AG04449 (cell line): ENCODE measurements at regions not wholly inside any gene's neighbourhood (a gene's known extent, or its start where the extent isn't known, plus 50 kb on each side); places are given as distances from the start of the nearest gene placed in this dataset.

Experiments used
- CTCF ChIA-PET: fragments of 350-600 bp; formaldehyde crosslinking; extraction: SDS; loops from one replicate; lab custom pipeline; 2021; ENCODE audit warnings: antibody characterized with exemption; lab: Yijun Ruan, JAX
- POLR2A ChIA-PET: fragments of 400-600, 350-600 bp; formaldehyde crosslinking; extraction: SDS; loops from one replicate; lab custom pipeline; 2020; ENCODE audit warnings: antibody characterized with exemption, inconsistent platforms; lab: Yijun Ruan, JAX
- DNase-seq: peaks from one replicate; pipeline ENCODE4 v3.0.0-alpha.2; 2010; ENCODE audit warnings: low read depth, low spot score
- H3K4me3 ChIP-seq: 2 replicates; pipeline ENCODE4 v1.5.1; 2011; ENCODE audit warnings: low read depth, mild to moderate bottlenecking, control low read depth, low read length
- TF ChIP-seq, protein P1 (sequence below): IDR thresholded peaks from one replicate; pipeline ENCODE4 v1.5.1; 2011; ENCODE audit warnings: mild to moderate bottlenecking, moderate library complexity, low read length, control low read depth, inconsistent platforms; ENCODE audit not compliant: insufficient read depth; ENCODE audit errors: missing control alignments

DNA sequence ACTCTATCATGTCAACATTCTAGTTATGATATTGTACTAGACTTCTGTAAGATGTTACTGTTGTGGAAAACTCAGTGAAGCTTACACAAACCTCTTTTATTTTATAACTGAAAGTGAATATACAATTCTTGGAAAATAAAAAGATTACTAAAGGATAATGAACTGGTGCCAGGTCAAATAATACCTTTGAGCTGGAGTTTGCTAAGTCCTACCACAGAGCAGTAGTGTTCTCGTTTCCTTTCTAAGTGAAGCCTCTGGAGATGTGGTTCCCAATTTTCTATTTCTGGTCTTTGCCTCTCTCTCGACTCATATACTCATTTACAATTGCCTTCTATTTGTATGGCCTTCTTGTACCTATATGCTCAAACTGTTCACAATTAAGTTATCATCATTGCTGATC, 942.9 kb downstream of the SQOR start:
- no peak for DNase-seq
- TF ChIP-seq, protein P1, sequence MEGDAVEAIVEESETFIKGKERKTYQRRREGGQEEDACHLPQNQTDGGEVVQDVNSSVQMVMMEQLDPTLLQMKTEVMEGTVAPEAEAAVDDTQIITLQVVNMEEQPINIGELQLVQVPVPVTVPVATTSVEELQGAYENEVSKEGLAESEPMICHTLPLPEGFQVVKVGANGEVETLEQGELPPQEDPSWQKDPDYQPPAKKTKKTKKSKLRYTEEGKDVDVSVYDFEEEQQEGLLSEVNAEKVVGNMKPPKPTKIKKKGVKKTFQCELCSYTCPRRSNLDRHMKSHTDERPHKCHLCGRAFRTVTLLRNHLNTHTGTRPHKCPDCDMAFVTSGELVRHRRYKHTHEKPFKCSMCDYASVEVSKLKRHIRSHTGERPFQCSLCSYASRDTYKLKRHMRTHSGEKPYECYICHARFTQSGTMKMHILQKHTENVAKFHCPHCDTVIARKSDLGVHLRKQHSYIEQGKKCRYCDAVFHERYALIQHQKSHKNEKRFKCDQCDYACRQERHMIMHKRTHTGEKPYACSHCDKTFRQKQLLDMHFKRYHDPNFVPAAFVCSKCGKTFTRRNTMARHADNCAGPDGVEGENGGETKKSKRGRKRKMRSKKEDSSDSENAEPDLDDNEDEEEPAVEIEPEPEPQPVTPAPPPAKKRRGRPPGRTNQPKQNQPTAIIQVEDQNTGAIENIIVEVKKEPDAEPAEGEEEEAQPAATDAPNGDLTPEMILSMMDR, result no peak
- ChIA-PET POLR2A (no interaction called here), CTCF (no interaction called here)
- no peak overlapping the region for H3K4me3 ChIP-seq

GRCh38 chr15:46580487-46580886, 945.7 kb downstream of the SQOR start:
- ChIA-PET POLR2A (no interaction called here), CTCF (no interaction called here)
- DNase-seq, result no peak
- TF ChIP-seq, protein P1, result no peak
- no peak overlapping the region for H3K4me3 ChIP-seq

DNA sequence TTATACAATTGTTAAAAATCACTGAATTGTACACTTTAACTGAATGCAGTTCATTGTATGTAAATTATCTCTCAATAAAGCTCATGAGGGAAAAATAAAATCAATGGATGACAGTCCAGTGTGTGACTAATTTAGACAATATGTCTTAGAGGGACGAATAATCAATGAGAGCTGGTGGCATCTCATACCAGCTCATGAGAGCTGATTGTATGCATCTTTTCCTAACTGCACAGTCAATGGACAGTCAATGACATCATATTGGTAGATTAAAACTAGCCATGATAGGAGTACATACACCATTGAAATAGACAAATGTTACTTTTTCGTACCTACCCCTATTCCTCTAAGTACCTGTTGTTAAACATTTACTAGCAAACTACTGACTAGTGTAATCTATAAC, 946.1 kb downstream of the SQOR start:
- H3K4me3 ChIP-seq, result no peak overlapping the region
- ChIA-PET POLR2A (no interaction called here), CTCF (no interaction called here)
- TF ChIP-seq, protein P1, result no peak
- DNase-seq, result no peak

DNA sequence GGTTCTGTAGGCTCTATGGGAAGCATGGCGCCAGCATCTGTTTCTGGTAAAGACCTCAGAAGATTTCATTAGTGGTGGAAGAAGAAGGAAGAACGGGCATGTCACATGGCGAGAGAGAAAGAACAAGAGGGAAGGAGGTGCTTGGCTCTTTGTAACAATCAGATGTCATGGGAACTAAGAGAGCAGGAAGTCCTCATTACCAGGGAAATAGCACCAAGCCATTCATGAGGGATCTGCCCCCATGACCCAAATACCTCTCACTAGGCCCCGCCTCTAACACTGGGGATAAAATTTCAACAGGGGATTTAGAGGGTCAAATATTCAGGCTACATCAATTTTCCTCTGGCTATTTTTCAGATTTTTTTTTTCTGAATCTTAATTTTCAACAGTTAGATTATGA, 954.3 kb downstream of the SQOR start:
- TF ChIP-seq, protein P1, result no peak
- ChIA-PET POLR2A (no interaction called here), CTCF (no interaction called here)
- no peak overlapping the region for H3K4me3 ChIP-seq
- DNase-seq, result no peak

DNA sequence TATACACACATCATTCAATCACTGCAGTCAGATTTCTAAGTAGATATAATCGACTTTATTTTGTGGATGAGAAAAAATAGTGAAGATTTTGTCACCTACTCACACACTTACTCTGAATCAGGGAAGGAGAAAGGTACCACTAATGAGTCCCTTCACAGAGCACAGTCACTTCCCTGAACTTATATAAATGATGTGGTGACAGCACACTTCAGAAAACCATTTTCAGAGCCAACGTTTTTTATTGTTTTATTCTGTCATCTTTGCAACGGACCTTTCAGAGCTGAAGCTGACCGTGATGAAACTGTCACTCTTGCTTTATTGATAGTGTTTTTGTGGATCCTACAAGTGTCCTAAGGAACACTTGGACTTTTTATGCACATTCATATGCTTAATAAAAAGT, 956.6 kb downstream of the SQOR start:
- POLR2A ChIA-PET, result no interaction called here
- TF ChIP-seq, protein P1, result no peak
- CTCF ChIA-PET, result no interaction called here
- no peak for DNase-seq
- no peak overlapping the region for H3K4me3 ChIP-seq

GRCh38 chr15:46595016-46595415, 960.2 kb downstream of the SQOR start:
- POLR2A ChIA-PET, result no interaction called here
- no peak overlapping the region for H3K4me3 ChIP-seq
- CTCF ChIA-PET, result no interaction called here
- DNase-seq, result no peak
- TF ChIP-seq, protein P1, result no peak
